HG03159 (cell line): ENCODE measurements at regions not wholly inside any gene's neighbourhood (a gene's known extent, or its start where the extent isn't known, plus 50 kb on each side); places are given as distances from the start of the nearest gene placed in this dataset.

ENCODE experiments used
- ATAC-seq: cut with Tn5 transposase; IDR thresholded peaks from one replicate; pipeline ENCODE4 v1.9.1; 2021; ENCODE audit warnings: mild to moderate bottlenecking, moderate library complexity; ENCODE audit not compliant: unreplicated experiment

- no peak for ATAC-seq
Measured at GRCh38 chr3:64825404-64826120, 137.8 kb upstream of the ADAMTS9 start.

- ATAC-seq = no peak
Measured at GRCh38 chr3:64824394-64824909, 136.7 kb upstream of the ADAMTS9 start.

- no peak for ATAC-seq
Measured at GRCh38 chr3:64818196-64818595, 130.4 kb upstream of the ADAMTS9 start.

- no peak for ATAC-seq
Measured at GRCh38 chr3:64816355-64816754, 128.6 kb upstream of the ADAMTS9 start.

GRCh38 chr3:64815789-64816188, 128.0 kb upstream of the ADAMTS9 start:
- no peak for ATAC-seq

GRCh38 chr3:64815195-64815631, 127.4 kb upstream of the ADAMTS9 start:
- ATAC-seq = no peak

- no peak for ATAC-seq
Measured at GRCh38 chr3:64814351-64814750, 126.6 kb upstream of the ADAMTS9 start.

GRCh38 chr3:64813326-64813725, 125.5 kb upstream of the ADAMTS9 start:
- no peak for ATAC-seq

GRCh38 chr3:64809086-64809485, 121.3 kb upstream of the ADAMTS9 start:
- no peak for ATAC-seq

GRCh38 chr3:64808061-64808460, 120.3 kb upstream of the ADAMTS9 start:
- no peak for ATAC-seq

GRCh38 chr3:64806668-64807605, 119.1 kb upstream of the ADAMTS9 start:
- no peak for ATAC-seq

- ATAC-seq = no peak
Measured at GRCh38 chr3:64805978-64806377, 118.2 kb upstream of the ADAMTS9 start.

- ATAC-seq = no peak
Measured at GRCh38 chr3:64805248-64805647, 117.4 kb upstream of the ADAMTS9 start.

- no peak for ATAC-seq
Measured at GRCh38 chr3:64803469-64803868, 115.7 kb upstream of the ADAMTS9 start.

- ATAC-seq = no peak
Measured at GRCh38 chr3:64802460-64802859, 114.7 kb upstream of the ADAMTS9 start.

- ATAC-seq = no peak
Measured at GRCh38 chr3:64801856-64802255, 114.1 kb upstream of the ADAMTS9 start.

- ATAC-seq = no peak
Measured at GRCh38 chr3:64799606-64800005, 111.8 kb upstream of the ADAMTS9 start.

- no peak for ATAC-seq
Measured at GRCh38 chr3:64798316-64798715, 110.5 kb upstream of the ADAMTS9 start.

- ATAC-seq = no peak
Measured at GRCh38 chr3:64796607-64797399, 109.0 kb upstream of the ADAMTS9 start.

GRCh38 chr3:64792445-64792844, 104.6 kb upstream of the ADAMTS9 start:
- no peak for ATAC-seq

- no peak for ATAC-seq
Measured at GRCh38 chr3:64789111-64789510, 101.3 kb upstream of the ADAMTS9 start.
